ENCODE measurements at regions not wholly inside any gene's neighbourhood (a gene's known extent, or its start where the extent isn't known, plus 50 kb on each side); places are given as distances from the start of the nearest gene placed in this dataset.

- TF ChIP-seq CTCF (IDR thresholded peaks at IDR 0.05) (no peak), POLR2A (IDR thresholded peaks at IDR 0.05) (no peak)
These were observed 112.0 kb downstream of the CHST1 start for GRCh38 chr11:45553383-45553936.

Measured in heart left ventricle (tissue), 13 donors.